Natural killer cell (primary cell): ENCODE measurements at regions not wholly inside any gene's neighbourhood (a gene's known extent, or its start where the extent isn't known, plus 50 kb on each side); places are given as distances from the start of the nearest gene placed in this dataset.

ENCODE experiments used
- ATAC-seq, 3 donors: fragments of 150-1000 bp in 2 of 3; fragments of 200-7000 bp in 1 of 3; cut with Tn5 transposase; 1 replicate in 1 of 3; 2 replicates in 2 of 3; pipeline ENCODE4 v1.10.0; 2021; ENCODE audit warnings: mild to moderate bottlenecking in 2 of 3, moderate library complexity in 2 of 3
- DNase-seq, 2 donors: peaks; one replicate each; pipeline versions ENCODE4 v3.0.0 to v3.0.0-alpha.2; 2013 to 2021; ENCODE audit warnings: mixed read lengths in 1 of 2
- H3K27ac ChIP-seq: one replicate; pipeline ENCODE4 v1.5.1; 2013; ENCODE audit warnings: mild to moderate bottlenecking, low read length
- H3K27me3 ChIP-seq: one replicate; pipeline ENCODE4 v1.6.1; 2013; ENCODE audit warnings: low read length; ENCODE audit not compliant: control insufficient read depth, insufficient read depth
- H3K36me3 ChIP-seq: one replicate; pipeline ENCODE4 v1.6.1; 2013; ENCODE audit warnings: low read length; ENCODE audit not compliant: control insufficient read depth, insufficient read depth
- H3K4me1 ChIP-seq: one replicate; pipeline ENCODE4 v1.6.1; 2013; ENCODE audit warnings: low read length; ENCODE audit not compliant: control insufficient read depth, insufficient read depth
- H3K4me3 ChIP-seq: one replicate; pipeline ENCODE4 v1.5.1; 2013; ENCODE audit warnings: low read length
- H3K9me3 ChIP-seq: one replicate; pipeline ENCODE4 v1.6.1; 2013; ENCODE audit warnings: low read length; ENCODE audit not compliant: control insufficient read depth, insufficient read depth
- H3K27ac Mint-ChIP-seq, 2 donors: one replicate each; pipeline ENCODE4 v1.8.0; 2022; ENCODE audit warnings: mild to moderate bottlenecking in 2 of 2, mixed read lengths in 2 of 2, moderate library complexity in 1 of 2
- H3K27me3 Mint-ChIP-seq, 2 donors: one replicate each; pipeline ENCODE4 v1.8.0; 2022; ENCODE audit warnings: low read depth in 2 of 2, mixed read lengths in 2 of 2
- H3K36me3 Mint-ChIP-seq: one replicate; pipeline ENCODE4 v1.8.0; 2022; ENCODE audit warnings: mixed read lengths
- H3K4me1 Mint-ChIP-seq, 2 donors: one replicate each; pipeline ENCODE4 v1.8.0; 2022; ENCODE audit warnings: mixed read lengths in 2 of 2
- H3K4me3 Mint-ChIP-seq: one replicate; pipeline ENCODE4 v1.8.0; 2022; ENCODE audit warnings: mild to moderate bottlenecking, moderate library complexity, mixed read lengths
- H3K9me3 Mint-ChIP-seq, 2 donors: one replicate each; pipeline ENCODE4 v1.8.0; 2022; ENCODE audit warnings: mixed read lengths in 2 of 2
- WGBS: methylation state at CpG from one replicate; pipeline ENCODE4 v1.1.7; 2013; ENCODE audit warnings: missing lambda C conversion rate; ENCODE audit not compliant: insufficient coverage; 5-methylcytosine and 5-hydroxymethylcytosine counted together
- intact Hi-C: fragments of 100-400 bp; cut with micrococcal nuclease; formaldehyde crosslinking; loops from one replicate; pipeline ENCODE4 v1.14.2; 2022
- TF ChIP-seq, protein P1 (sequence below): fragments of 200-600 bp; IDR thresholded peaks from one replicate; pipeline ENCODE4 v1.8.0; 2022; ENCODE audit warnings: antibody characterized with exemption

DNA sequence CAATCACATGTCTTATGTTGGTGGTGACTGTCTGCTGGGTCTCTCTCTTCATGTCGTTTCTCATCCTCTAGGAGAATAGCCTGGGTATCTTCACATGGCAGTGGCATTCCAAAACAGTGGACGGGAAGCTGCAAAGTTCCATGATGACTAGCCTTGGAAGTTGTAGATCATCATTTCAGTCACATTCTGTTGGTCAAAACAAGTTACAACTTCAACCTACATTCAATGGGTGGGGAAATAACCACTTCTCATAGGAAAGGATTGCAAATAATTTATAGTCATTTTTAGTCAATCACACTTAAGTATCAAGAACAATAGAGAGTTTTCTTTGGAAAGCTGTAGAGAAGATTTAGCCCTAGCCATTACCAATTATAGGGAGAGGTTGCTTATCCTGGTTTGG, 395.0 kb upstream of the CDH2 start:
- DNase-seq (no peak), ATAC-seq (no peak)
- Mint-ChIP-seq H3K27ac (no peak overlapping the region), H3K27me3 (no peaks in the 10 kb centered on the region), H3K36me3 (no peaks in the 10 kb centered on the region), H3K9me3 (peaks cover 0 to 4% of the 10 kb centered on the region in 2 donors), H3K4me1 (no peaks in the 10 kb centered on the region), H3K4me3 (no peak overlapping the region)
- no peak overlapping the region for H3K27ac ChIP-seq
- H3K27me3 ChIP-seq = no peaks in the 10 kb centered on the region
- no peaks in the 10 kb centered on the region for H3K36me3 ChIP-seq
- TF ChIP-seq, protein P1, sequence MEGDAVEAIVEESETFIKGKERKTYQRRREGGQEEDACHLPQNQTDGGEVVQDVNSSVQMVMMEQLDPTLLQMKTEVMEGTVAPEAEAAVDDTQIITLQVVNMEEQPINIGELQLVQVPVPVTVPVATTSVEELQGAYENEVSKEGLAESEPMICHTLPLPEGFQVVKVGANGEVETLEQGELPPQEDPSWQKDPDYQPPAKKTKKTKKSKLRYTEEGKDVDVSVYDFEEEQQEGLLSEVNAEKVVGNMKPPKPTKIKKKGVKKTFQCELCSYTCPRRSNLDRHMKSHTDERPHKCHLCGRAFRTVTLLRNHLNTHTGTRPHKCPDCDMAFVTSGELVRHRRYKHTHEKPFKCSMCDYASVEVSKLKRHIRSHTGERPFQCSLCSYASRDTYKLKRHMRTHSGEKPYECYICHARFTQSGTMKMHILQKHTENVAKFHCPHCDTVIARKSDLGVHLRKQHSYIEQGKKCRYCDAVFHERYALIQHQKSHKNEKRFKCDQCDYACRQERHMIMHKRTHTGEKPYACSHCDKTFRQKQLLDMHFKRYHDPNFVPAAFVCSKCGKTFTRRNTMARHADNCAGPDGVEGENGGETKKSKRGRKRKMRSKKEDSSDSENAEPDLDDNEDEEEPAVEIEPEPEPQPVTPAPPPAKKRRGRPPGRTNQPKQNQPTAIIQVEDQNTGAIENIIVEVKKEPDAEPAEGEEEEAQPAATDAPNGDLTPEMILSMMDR = no peak
- WGBS = 61% methylated on average over 2 of the region's 2 CpGs
- H3K4me3 ChIP-seq = no peak overlapping the region
- intact Hi-C loops = loop anchor here (10.0 kb wide), 1 partner anchor 63 kb away; no protein-coding TSS in a partner anchor
- no peaks in the 10 kb centered on the region for H3K9me3 ChIP-seq
- H3K4me1 ChIP-seq = no peaks in the 10 kb centered on the region

DNA sequence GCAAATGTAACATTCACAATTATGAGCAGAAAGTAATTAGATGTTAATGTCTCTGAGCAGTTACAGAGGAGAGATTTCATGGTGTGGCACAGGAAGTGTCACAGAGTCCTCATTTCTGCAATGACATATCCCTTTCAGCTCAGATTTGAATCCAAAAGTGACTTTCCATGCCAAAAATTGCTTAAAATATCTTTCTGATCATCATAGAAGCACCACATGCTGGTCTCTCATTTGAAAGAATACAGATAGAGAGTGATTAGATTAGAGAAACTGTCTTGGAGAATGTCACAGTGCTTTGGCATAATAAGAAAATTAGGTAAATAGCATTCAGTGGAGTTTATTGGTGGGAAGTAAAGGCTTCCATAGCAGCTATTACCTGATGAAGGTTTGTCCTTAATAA, 383.4 kb upstream of the CDH2 start:
- Mint-ChIP-seq H3K36me3 (no peaks in the 10 kb centered on the region), H3K9me3 (peaks cover 2 to 3% of the 10 kb centered on the region in 2 donors), H3K27me3 (no peaks in the 10 kb centered on the region), H3K27ac (no peak overlapping the region), H3K4me3 (no peak overlapping the region), H3K4me1 (peaks cover 3 to 4% of the 10 kb centered on the region in 2 donors)
- intact Hi-C loops = no loop called here
- H3K4me1 ChIP-seq = no peaks in the 10 kb centered on the region
- DNase-seq (no peak), ATAC-seq (no peak)
- H3K36me3 ChIP-seq = no peaks in the 10 kb centered on the region
- TF ChIP-seq, protein P1 = no peak
- no peak overlapping the region for H3K27ac ChIP-seq
- no peaks in the 10 kb centered on the region for H3K27me3 ChIP-seq
- no peak overlapping the region for H3K4me3 ChIP-seq
- H3K9me3 ChIP-seq = no peaks in the 10 kb centered on the region

DNA sequence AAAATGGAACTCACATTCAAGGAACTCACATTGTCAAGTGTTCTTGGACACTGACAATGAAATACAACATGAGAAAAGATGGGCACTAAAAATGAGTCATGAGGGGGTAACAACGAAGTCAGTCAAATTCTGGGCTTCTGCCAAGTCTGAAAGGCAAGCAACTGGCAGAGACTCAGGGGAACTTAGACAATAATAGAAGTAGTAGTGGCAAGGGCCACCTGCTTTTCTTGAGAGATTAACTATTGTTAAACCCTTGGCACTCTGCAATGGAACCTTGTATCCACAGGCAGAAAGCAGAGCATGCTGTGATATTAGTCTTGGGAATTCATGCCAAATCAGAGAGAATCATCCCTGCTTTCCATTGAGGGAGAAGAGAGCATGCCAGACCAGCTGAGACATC, 382.6 kb upstream of the CDH2 start:
- intact Hi-C loops = no loop called here
- Mint-ChIP-seq H3K9me3 (peaks cover 2 to 3% of the 10 kb centered on the region in 2 donors), H3K36me3 (no peaks in the 10 kb centered on the region), H3K4me3 (no peak overlapping the region), H3K4me1 (peaks cover 3 to 4% of the 10 kb centered on the region in 2 donors), H3K27me3 (no peaks in the 10 kb centered on the region), H3K27ac (no peak overlapping the region)
- Histone ChIP-seq H3K36me3 (no peaks in the 10 kb centered on the region), H3K4me1 (no peaks in the 10 kb centered on the region), H3K4me3 (no peak overlapping the region), H3K9me3 (no peaks in the 10 kb centered on the region), H3K27ac (no peak overlapping the region), H3K27me3 (no peaks in the 10 kb centered on the region)
- TF ChIP-seq, protein P1 = no peak
- no peak for ATAC-seq
- DNase-seq = no peak
- 43% methylated on average over 1 of the region's 1 CpG for WGBS

DNA sequence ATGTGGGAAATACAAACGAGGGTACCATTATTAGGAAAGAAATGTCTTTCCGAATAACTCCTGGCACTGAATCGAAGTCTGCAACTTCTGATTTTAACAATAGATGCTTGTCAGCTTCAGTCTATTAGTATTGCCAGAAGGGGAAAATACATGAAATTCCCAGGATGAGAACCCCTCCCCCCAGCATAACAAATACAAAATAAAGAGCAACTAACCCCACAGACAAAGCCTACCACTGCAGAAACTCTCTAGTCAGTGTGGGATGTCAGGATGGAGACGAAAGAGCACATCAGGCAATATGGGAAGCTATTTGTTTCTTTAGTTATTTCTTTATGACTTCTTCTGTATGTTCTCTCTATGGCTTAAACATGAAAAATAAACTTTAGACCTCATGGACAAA, 365.0 kb upstream of the CDH2 start:
- no peaks in the 10 kb centered on the region for H3K4me1 ChIP-seq
- no peaks in the 10 kb centered on the region for H3K4me1 Mint-ChIP-seq
- H3K27ac Mint-ChIP-seq = no peak overlapping the region
- intact Hi-C loops = no loop called here
- H3K4me3 ChIP-seq = no peak overlapping the region
- H3K36me3 Mint-ChIP-seq = no peaks in the 10 kb centered on the region
- no peak overlapping the region for H3K27ac ChIP-seq
- no peaks in the 10 kb centered on the region for H3K9me3 ChIP-seq
- TF ChIP-seq, protein P1 = no peak
- DNase-seq (no peak), ATAC-seq (no peak)
- H3K4me3 Mint-ChIP-seq = no peak overlapping the region
- 71% methylated on average over 2 of the region's 4 CpGs for WGBS
- H3K9me3 Mint-ChIP-seq = peaks cover 4% of the 10 kb centered on the region in 2 donors
- no peaks in the 10 kb centered on the region for H3K36me3 ChIP-seq
- H3K27me3 ChIP-seq = no peaks in the 10 kb centered on the region
- no peaks in the 10 kb centered on the region for H3K27me3 Mint-ChIP-seq
